CD4-positive, alpha-beta T cell treated with Interleukin-15 for 1 hour (primary cell): ENCODE measurements at regions not wholly inside any gene's neighbourhood (a gene's known extent, or its start where the extent isn't known, plus 50 kb on each side); places are given as distances from the start of the nearest gene placed in this dataset.

Experiments used
- DNase-seq: peaks from one replicate; pipeline ENCODE4 v3.0.0-alpha.2; 2020

DNA sequence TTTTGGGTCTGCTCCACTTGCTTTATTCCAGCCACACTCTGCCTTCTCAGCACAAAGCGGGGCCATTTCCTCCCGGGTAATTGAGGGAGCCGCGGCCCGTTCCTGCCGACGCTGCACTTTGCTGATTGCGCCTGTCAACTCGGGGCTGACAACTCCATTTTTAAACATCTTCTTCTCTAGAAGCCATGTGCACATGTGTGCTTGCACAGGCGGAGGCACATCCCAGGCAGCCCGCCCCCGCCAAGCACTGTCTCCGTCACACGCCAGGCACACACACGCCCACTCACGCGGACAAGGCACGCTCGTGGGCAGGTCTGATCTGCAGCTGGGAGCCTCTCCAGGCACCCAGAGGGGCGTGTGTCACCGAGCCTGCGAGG lies 63.2 kb downstream of the ENGASE start:
- DNase-seq = no peak

DNA sequence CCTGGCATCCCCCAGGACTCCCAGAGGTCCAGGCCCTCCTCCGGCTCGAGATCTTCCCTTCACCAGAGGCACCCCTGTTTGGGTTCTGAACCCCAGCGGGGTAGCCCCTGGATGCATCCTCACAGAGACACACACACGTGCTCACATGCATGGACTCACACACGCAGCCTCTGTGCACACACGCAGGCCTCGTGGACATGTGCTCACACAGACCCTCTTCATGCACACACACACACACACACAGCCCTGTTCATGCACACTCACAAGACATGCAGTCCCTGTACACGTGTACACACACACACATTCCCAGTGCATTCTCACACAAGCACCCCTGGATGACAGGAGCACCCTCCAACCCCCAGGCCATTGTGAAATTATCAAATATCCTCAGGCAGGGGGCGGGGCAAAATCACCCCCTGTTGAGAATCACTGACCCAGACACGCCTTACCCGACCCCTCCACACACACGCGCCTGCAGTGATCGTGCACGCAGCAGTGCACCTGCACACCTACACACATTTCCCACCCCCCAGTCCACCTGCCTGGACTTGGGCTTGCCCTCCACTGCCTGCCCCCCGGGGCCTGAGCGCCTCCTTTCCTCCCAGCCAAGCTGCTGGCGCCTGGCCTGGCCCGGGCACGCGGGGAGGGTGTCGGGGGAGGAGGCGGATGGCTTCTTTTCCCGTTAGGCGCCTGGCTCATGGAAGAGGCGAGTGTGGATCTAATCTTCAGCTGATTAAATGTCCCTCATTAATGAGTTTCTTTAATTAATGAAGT lies 62.6 kb downstream of the ENGASE start:
- DNase-seq = no peak

DNA sequence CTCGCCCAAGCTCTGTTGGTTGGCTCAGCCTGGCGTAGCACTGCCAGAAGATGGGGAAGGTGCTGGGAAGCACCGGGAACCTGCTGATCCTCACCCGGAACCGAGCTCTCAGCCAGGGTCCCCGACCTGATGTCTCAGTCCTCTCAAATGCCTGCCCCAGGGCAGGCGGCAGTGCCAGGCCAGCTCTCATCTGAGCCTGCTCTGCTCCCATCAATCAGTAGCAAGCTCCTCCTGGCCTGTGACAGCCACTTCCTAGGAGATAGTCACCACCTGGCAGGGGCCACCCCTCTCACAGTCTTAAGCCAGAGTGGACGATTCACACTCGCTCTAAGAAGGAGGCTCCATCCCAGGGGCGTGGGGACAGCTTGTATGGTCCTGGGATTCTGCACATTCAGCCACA lies 62.0 kb downstream of the ENGASE start:
- no peak for DNase-seq
